OCI-LY7 (cell line): ENCODE measurements at regions not wholly inside any gene's neighbourhood (a gene's known extent, or its start where the extent isn't known, plus 50 kb on each side); places are given as distances from the start of the nearest gene placed in this dataset.

Source experiments
- CTCF ChIP-seq: fragments of 200-600 bp; sonication (generic); conservative IDR thresholded peaks from 2 replicates; pipeline ENCODE4 v1.5.1; 2014; ENCODE audit warnings: mild to moderate bottlenecking, antibody characterized with exemption, low read length, moderate library complexity, mixed read lengths
- EZH2phosphoT487 ChIP-seq: fragments of 200-600 bp; sonication (generic); IDR thresholded peaks from 2 replicates; pipeline ENCODE4 v1.6.1; 2018; ENCODE audit warnings: low read depth, borderline replicate concordance, mild to moderate bottlenecking, mixed run types, antibody characterized with exemption, low read length, moderate library complexity, mixed read lengths

DNA sequence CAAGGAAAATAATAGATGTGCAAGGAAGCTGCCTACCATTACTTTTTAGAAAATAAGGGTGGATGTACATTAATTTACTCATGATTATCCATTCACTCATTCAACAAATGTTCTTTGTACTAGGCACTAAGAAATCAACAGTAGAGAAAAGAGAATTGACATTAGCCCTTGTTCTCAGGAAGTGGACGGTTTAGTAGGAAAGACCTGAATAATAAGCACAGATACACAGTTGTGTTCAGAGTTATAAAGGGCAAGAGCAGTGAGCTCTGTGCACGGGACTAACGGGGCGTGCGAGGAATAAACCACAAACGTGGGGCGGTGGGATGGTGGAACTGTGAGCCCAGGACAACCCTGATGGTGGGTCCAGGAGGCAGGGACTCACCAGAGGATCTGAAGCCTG, 94.4 kb upstream of the MBOAT2 start:
- TF ChIP-seq CTCF: no peak
- no peak for TF ChIP-seq EZH2phosphoT487
